AG09309 (cell line): ENCODE measurements at regions not wholly inside any gene's neighbourhood (a gene's known extent, or its start where the extent isn't known, plus 50 kb on each side); places are given as distances from the start of the nearest gene placed in this dataset.

Source experiments
- DNase-seq: peaks from one replicate; pipeline ENCODE4 v3.0.0-alpha.2; 2010; ENCODE audit warnings: low read depth
- H3K4me3 ChIP-seq: 2 replicates; pipeline ENCODE4 v1.5.1; 2011; ENCODE audit warnings: mild to moderate bottlenecking, low read depth, low read length, moderate library complexity; ENCODE audit not compliant: control insufficient read depth
- TF ChIP-seq, protein P1 (sequence below): IDR thresholded peaks from 2 replicates; pipeline ENCODE4 v1.5.1; 2011; ENCODE audit warnings: mild to moderate bottlenecking, low read depth, low read length, inconsistent platforms; ENCODE audit not compliant: insufficient read depth, control insufficient read depth; ENCODE audit errors: missing control alignments

- DNase-seq = no peak
- H3K4me3 ChIP-seq = no peak overlapping the region
- TF ChIP-seq, protein P1, sequence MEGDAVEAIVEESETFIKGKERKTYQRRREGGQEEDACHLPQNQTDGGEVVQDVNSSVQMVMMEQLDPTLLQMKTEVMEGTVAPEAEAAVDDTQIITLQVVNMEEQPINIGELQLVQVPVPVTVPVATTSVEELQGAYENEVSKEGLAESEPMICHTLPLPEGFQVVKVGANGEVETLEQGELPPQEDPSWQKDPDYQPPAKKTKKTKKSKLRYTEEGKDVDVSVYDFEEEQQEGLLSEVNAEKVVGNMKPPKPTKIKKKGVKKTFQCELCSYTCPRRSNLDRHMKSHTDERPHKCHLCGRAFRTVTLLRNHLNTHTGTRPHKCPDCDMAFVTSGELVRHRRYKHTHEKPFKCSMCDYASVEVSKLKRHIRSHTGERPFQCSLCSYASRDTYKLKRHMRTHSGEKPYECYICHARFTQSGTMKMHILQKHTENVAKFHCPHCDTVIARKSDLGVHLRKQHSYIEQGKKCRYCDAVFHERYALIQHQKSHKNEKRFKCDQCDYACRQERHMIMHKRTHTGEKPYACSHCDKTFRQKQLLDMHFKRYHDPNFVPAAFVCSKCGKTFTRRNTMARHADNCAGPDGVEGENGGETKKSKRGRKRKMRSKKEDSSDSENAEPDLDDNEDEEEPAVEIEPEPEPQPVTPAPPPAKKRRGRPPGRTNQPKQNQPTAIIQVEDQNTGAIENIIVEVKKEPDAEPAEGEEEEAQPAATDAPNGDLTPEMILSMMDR = no peak
These were observed 92.9 kb upstream of the MAX start for GRCh38 chr14:65195042-65195719.

- no peak for DNase-seq
- TF ChIP-seq, protein P1 = no peak
- H3K4me3 ChIP-seq = no peak overlapping the region
These were observed 96.0 kb upstream of the MAX start for GRCh38 chr14:65198346-65198745.

- no peak overlapping the region for H3K4me3 ChIP-seq
- DNase-seq = no peak
- TF ChIP-seq, protein P1 = no peak
These were observed 98.1 kb upstream of the MAX start for GRCh38 chr14:65200454-65200853.

GRCh38 chr14:65203574-65203973 is 101.3 kb upstream of the MAX start:
- no peak overlapping the region for H3K4me3 ChIP-seq
- TF ChIP-seq, protein P1 = no peak
- DNase-seq = no peak

DNA sequence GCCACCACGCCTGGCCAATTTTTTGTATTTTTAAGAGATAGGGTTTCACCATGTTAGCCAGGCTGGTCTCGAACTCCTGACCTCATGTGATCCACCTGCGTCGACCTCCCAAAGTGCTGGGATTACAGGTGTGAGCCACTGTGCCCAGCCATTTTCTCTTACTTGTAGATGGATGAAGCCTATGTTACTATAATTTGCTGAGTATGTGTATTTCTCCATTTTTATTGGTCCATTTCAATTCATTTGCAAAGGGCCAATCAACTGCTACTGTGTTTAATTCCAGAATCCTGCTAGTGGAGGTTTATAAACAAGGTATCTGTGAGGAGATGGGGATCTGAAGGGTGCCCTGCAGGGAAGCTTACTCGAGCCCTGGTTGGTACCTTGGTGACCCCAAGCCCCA is 101.7 kb upstream of the MAX start:
- H3K4me3 ChIP-seq = no peak overlapping the region

DNA sequence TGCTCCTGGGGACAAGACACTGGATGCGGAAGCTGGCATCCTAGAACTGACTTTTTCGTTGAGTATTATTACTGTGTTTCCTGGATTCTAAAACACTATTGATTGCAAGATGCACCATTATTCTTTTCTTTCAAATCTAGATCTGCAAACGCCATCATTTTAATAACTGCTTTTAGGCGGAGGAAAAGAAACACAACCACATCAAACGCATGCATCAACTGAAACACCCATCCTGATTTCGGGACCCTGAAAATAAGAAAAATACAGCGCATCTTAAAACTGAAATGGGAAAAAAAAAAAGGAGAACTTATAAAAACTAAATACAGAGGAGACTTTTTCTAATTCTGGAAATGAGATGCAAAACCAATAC is 103.7 kb upstream of the MAX start:
- no peak for DNase-seq
- H3K4me3 ChIP-seq = no peak overlapping the region
- TF ChIP-seq, protein P1 = no peak

More for the DNA sequence above, 101.7 kb upstream of the MAX start:
- TF ChIP-seq, protein P1 = no peak
- DNase-seq = no peak

GRCh38 chr14:65206448-65207096 is 104.3 kb upstream of the MAX start:
- no peak overlapping the region for H3K4me3 ChIP-seq
- TF ChIP-seq, protein P1 = no peak
- peak; percentile 39 for DNase-seq
